Neural progenitor cell (in vitro differentiated cells): ENCODE measurements at regions not wholly inside any gene's neighbourhood (a gene's known extent, or its start where the extent isn't known, plus 50 kb on each side); places are given as distances from the start of the nearest gene placed in this dataset.

Experiments
- EZH2 ChIP-seq: fragments of 200-600 bp; sonication (generic); IDR thresholded peaks from 2 replicates; pipeline ENCODE4 v1.6.1; 2017; ENCODE audit warnings: antibody characterized with exemption, mild to moderate bottlenecking, moderate library complexity
- EZH2phosphoT487 ChIP-seq: fragments of 200-600 bp; sonication (generic); IDR thresholded peaks from 2 replicates; pipeline ENCODE4 v1.6.1; 2017; ENCODE audit warnings: antibody characterized with exemption
- TF ChIP-seq, protein P1 (sequence below): fragments of 200-600 bp; sonication (generic); IDR thresholded peaks from 2 replicates; pipeline ENCODE4 v1.5.1; 2017; ENCODE audit warnings: antibody characterized with exemption, mild to moderate bottlenecking

DNA sequence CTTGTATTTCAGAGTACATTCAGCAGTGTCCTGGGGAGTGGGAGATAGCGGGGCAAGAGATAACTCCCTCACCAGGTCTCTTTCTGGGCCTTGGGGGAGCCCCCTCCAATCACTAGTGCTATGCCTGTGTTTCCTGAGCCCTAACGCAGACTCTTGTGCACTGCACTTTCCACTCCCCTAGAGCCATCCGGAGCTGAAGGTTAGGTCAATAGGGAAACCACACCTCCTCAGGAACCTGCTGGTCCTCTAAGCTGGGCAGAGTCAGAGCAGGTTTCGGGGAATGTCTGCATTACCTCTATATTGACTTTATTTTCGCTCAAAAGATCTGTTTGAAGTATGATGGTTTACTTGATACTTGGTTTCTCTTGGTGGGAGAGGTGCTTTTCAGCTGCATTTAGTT, 617.0 kb upstream of the ROBO1 start:
- TF ChIP-seq, protein P1, sequence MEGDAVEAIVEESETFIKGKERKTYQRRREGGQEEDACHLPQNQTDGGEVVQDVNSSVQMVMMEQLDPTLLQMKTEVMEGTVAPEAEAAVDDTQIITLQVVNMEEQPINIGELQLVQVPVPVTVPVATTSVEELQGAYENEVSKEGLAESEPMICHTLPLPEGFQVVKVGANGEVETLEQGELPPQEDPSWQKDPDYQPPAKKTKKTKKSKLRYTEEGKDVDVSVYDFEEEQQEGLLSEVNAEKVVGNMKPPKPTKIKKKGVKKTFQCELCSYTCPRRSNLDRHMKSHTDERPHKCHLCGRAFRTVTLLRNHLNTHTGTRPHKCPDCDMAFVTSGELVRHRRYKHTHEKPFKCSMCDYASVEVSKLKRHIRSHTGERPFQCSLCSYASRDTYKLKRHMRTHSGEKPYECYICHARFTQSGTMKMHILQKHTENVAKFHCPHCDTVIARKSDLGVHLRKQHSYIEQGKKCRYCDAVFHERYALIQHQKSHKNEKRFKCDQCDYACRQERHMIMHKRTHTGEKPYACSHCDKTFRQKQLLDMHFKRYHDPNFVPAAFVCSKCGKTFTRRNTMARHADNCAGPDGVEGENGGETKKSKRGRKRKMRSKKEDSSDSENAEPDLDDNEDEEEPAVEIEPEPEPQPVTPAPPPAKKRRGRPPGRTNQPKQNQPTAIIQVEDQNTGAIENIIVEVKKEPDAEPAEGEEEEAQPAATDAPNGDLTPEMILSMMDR = no peak
- TF ChIP-seq EZH2 = no peak
- no peak for TF ChIP-seq EZH2phosphoT487
